GM19324 (cell line): ENCODE measurements at regions not wholly inside any gene's neighbourhood (a gene's known extent, or its start where the extent isn't known, plus 50 kb on each side); places are given as distances from the start of the nearest gene placed in this dataset.
"Not testable (repeated sequence)": the region's sequence is repeated elsewhere in the genome, so short reads cannot be mapped to it uniquely, and the experiment has no call there.

Experiments
- ATAC-seq: cut with Tn5 transposase; IDR thresholded peaks from one replicate; pipeline ENCODE4 v1.9.1; 2021; ENCODE audit warnings: mild to moderate bottlenecking, moderate library complexity; ENCODE audit not compliant: unreplicated experiment, low FRiP score

GRCh38 chr3:21894459-21895340 lies 143.7 kb upstream of the ZNF385D start:
- no peak for ATAC-seq

GRCh38 chr3:21898316-21898715 lies 147.3 kb upstream of the ZNF385D start:
- ATAC-seq, result no peak

- no peak for ATAC-seq
Measured at GRCh38 chr3:21901484-21901883, 150.5 kb upstream of the ZNF385D start.

- ATAC-seq, result no peak
Measured at GRCh38 chr3:21902956-21903355, 151.9 kb upstream of the ZNF385D start.

- no peak for ATAC-seq
Measured at GRCh38 chr3:21909096-21909495, 158.1 kb upstream of the ZNF385D start.

GRCh38 chr3:21912711-21913110 lies 161.7 kb upstream of the ZNF385D start:
- ATAC-seq, result no peak

GRCh38 chr3:21913791-21914190 lies 162.8 kb upstream of the ZNF385D start:
- ATAC-seq, result no peak

- no peak for ATAC-seq
Measured at GRCh38 chr3:21914451-21914850, 163.4 kb upstream of the ZNF385D start.

- ATAC-seq, result no peak
Measured at GRCh38 chr3:21919383-21919782, 168.4 kb upstream of the ZNF385D start.

- ATAC-seq, result no peak
Measured at GRCh38 chr3:21920421-21920861, 169.4 kb upstream of the ZNF385D start.

GRCh38 chr3:21923156-21923555 lies 172.1 kb upstream of the ZNF385D start:
- not testable (repeated sequence) for ATAC-seq

- ATAC-seq, result no peak
Measured at GRCh38 chr3:21927261-21927660, 176.3 kb upstream of the ZNF385D start.

GRCh38 chr3:21934591-21934990 lies 183.6 kb upstream of the ZNF385D start:
- ATAC-seq, result no peak

GRCh38 chr3:21936207-21936606 lies 185.2 kb upstream of the ZNF385D start:
- ATAC-seq, result no peak

- ATAC-seq, result no peak
Measured at GRCh38 chr3:21938267-21938681, 187.3 kb upstream of the ZNF385D start.

GRCh38 chr3:21942328-21942727 lies 191.3 kb upstream of the ZNF385D start:
- ATAC-seq, result no peak

GRCh38 chr3:21944251-21944650 lies 193.2 kb upstream of the ZNF385D start:
- no peak for ATAC-seq

GRCh38 chr3:21952856-21953255 lies 201.8 kb upstream of the ZNF385D start:
- no peak for ATAC-seq

- no peak for ATAC-seq
Measured at GRCh38 chr3:21954709-21955108, 203.7 kb upstream of the ZNF385D start.

GRCh38 chr3:21955406-21955805 lies 204.4 kb upstream of the ZNF385D start:
- ATAC-seq, result no peak

- no peak for ATAC-seq
Measured at GRCh38 chr3:21960033-21960432, 209.0 kb upstream of the ZNF385D start.

- no peak for ATAC-seq
Measured at GRCh38 chr3:21962456-21962855, 211.4 kb upstream of the ZNF385D start.
